H9 (cell line): ENCODE measurements at regions not wholly inside any gene's neighbourhood (a gene's known extent, or its start where the extent isn't known, plus 50 kb on each side); places are given as distances from the start of the nearest gene placed in this dataset.

Experiments
- DNase-seq: peaks from one replicate; pipeline ENCODE4 v3.0.0-alpha.2; 2017
- H2AFZ ChIP-seq: one replicate; pipeline ENCODE4 v1.6.1; 2013; ENCODE audit warnings: mild to moderate bottlenecking, low read length, control low read depth, moderate library complexity
- H2AK5ac ChIP-seq: 2 replicates; pipeline ENCODE4 v1.6.1; 2013; ENCODE audit warnings: low read length, control low read depth, mixed read lengths; ENCODE audit not compliant: insufficient read length
- H2BK120ac ChIP-seq: one replicate; pipeline ENCODE4 v1.6.1; 2013; ENCODE audit warnings: low read depth, mild to moderate bottlenecking, low read length, control low read depth, inconsistent platforms; ENCODE audit not compliant: poor library complexity, severe bottlenecking
- H2BK12ac ChIP-seq: 2 replicates; pipeline ENCODE4 v1.6.1; 2013; ENCODE audit warnings: low read length, control low read depth, mixed read lengths, low read depth; ENCODE audit not compliant: insufficient read length
- H2BK15ac ChIP-seq: 2 replicates; pipeline ENCODE4 v1.6.1; 2013; ENCODE audit warnings: low read depth, low read length, control low read depth
- H2BK20ac ChIP-seq: one replicate; pipeline ENCODE4 v1.6.1; 2013; ENCODE audit warnings: low read depth, mild to moderate bottlenecking, low read length, control low read depth, inconsistent platforms; ENCODE audit not compliant: poor library complexity, severe bottlenecking
- H2BK5ac ChIP-seq: 2 replicates; pipeline ENCODE4 v1.6.1; 2013; ENCODE audit warnings: low read length, control low read depth, mixed read lengths; ENCODE audit not compliant: insufficient read length
- H3K14ac ChIP-seq: 2 replicates; pipeline ENCODE4 v1.6.1; 2013; ENCODE audit warnings: low read length, control low read depth; ENCODE audit not compliant: insufficient read depth
- H3K18ac ChIP-seq: 2 replicates; pipeline ENCODE4 v1.6.1; 2013; ENCODE audit warnings: low read depth, mild to moderate bottlenecking, mixed read lengths, low read length, control low read depth; ENCODE audit not compliant: insufficient read length
- H3K23ac ChIP-seq: 2 replicates; pipeline ENCODE4 v1.6.1; 2013; ENCODE audit warnings: low read length, control low read depth, mixed read lengths, low read depth; ENCODE audit not compliant: insufficient read length
- H3K23me2 ChIP-seq: 2 replicates; pipeline ENCODE4 v1.6.1; 2013; ENCODE audit warnings: low read depth, mild to moderate bottlenecking, mixed read lengths, low read length, control low read depth; ENCODE audit not compliant: insufficient read length, poor library complexity, severe bottlenecking
- H3K27ac ChIP-seq: 2 replicates; pipeline ENCODE4 v1.5.1; 2013; ENCODE audit warnings: low read length, control low read depth, mixed read lengths, low read depth; ENCODE audit not compliant: insufficient read length
- H3K27me3 ChIP-seq: 2 replicates; pipeline ENCODE4 v1.6.1; 2013; ENCODE audit warnings: low read length, control low read depth, inconsistent platforms; ENCODE audit not compliant: insufficient read depth
- H3K4ac ChIP-seq: 2 replicates; pipeline ENCODE4 v1.6.1; 2013; ENCODE audit warnings: low read depth, mild to moderate bottlenecking, control low read depth, inconsistent platforms, low read length, moderate library complexity
- H3K4me1 ChIP-seq: 2 replicates; pipeline ENCODE4 v1.6.1; 2013; ENCODE audit warnings: low read length, control low read depth, inconsistent platforms; ENCODE audit not compliant: insufficient read depth
- H3K4me2 ChIP-seq: 2 replicates; pipeline ENCODE4 v1.6.1; 2013; ENCODE audit warnings: low read length, control low read depth, mixed read lengths; ENCODE audit not compliant: insufficient read length, insufficient read depth
- H3K56ac ChIP-seq: 2 replicates; pipeline ENCODE4 v1.6.1; 2013; ENCODE audit warnings: low read depth, mild to moderate bottlenecking, mixed read lengths, low read length, control low read depth; ENCODE audit not compliant: insufficient read length
- H3K79me1 ChIP-seq: 2 replicates; pipeline ENCODE4 v1.6.1; 2013; ENCODE audit warnings: low read depth, mild to moderate bottlenecking, moderate library complexity, low read length, control low read depth, inconsistent platforms; ENCODE audit not compliant: insufficient read depth, poor library complexity, severe bottlenecking
- H3K79me2 ChIP-seq: 2 replicates; pipeline ENCODE4 v1.6.1; 2013; ENCODE audit warnings: low read length, control low read depth, inconsistent platforms; ENCODE audit not compliant: insufficient read depth
- H3K9ac ChIP-seq: 2 replicates; pipeline ENCODE4 v1.6.1; 2013; ENCODE audit warnings: low read length, control low read depth, mixed read lengths; ENCODE audit not compliant: insufficient read length; ENCODE audit errors: extremely low read depth
- H3K9me3 ChIP-seq: one replicate; pipeline ENCODE4 v1.6.1; 2013; ENCODE audit warnings: low read depth, low read length, inconsistent platforms; ENCODE audit not compliant: control insufficient read depth
- H3T11ph ChIP-seq: one replicate; pipeline ENCODE4 v1.6.1; 2013; ENCODE audit warnings: mild to moderate bottlenecking, low read length, control low read depth, inconsistent platforms
- H4K20me1 ChIP-seq: one replicate; pipeline ENCODE4 v1.6.1; 2013; ENCODE audit not compliant: control insufficient read depth, insufficient read length, insufficient read depth
- H4K5ac ChIP-seq: 2 replicates; pipeline ENCODE4 v1.6.1; 2013; ENCODE audit warnings: low read depth, mild to moderate bottlenecking, mixed read lengths, low read length, control low read depth; ENCODE audit not compliant: insufficient read length
- H4K8ac ChIP-seq: replicated peaks from 2 replicates; pipeline ENCODE4 v1.6.1; 2013; ENCODE audit warnings: low read length, control low read depth, mixed read lengths, low read depth; ENCODE audit not compliant: insufficient read length
- H4K91ac ChIP-seq: 2 replicates; pipeline ENCODE4 v1.6.1; 2013; ENCODE audit warnings: low read depth, mild to moderate bottlenecking, moderate library complexity, mixed read lengths, low read length, control low read depth; ENCODE audit not compliant: insufficient read length
- H3K27ac Mint-ChIP-seq, 3 experiments: 2 replicates in 2 of 3; 3 replicates in 1 of 3; pipeline ENCODE4 v1.8.0; 2020 to 2021; ENCODE audit warnings: mixed read lengths in 3 of 3, mild to moderate bottlenecking in 1 of 3, moderate library complexity in 1 of 3
- H3K27me3 Mint-ChIP-seq: 2 replicates; pipeline ENCODE4 v1.8.0; 2021; ENCODE audit warnings: low read depth, mild to moderate bottlenecking, moderate library complexity, mixed read lengths
- H3K36me3 Mint-ChIP-seq, 3 experiments: 2 replicates in 2 of 3; 3 replicates in 1 of 3; pipeline ENCODE4 v1.8.0; 2020 to 2021; ENCODE audit warnings: low read depth in 3 of 3, mixed read lengths in 3 of 3; ENCODE audit not compliant: insufficient read depth in 1 of 3
- H3K4me1 Mint-ChIP-seq, 2 experiments: 2 replicates each; pipeline ENCODE4 v1.8.0; 2020; ENCODE audit warnings: mixed read lengths in 2 of 2
- H3K4me3 Mint-ChIP-seq, 2 experiments: 2 replicates in 1 of 2; 3 replicates in 1 of 2; pipeline ENCODE4 v1.8.0; 2020 to 2021; ENCODE audit warnings: mild to moderate bottlenecking in 2 of 2, mixed read lengths in 2 of 2, moderate library complexity in 1 of 2
- H3K9me3 Mint-ChIP-seq, 2 experiments: 2 replicates in 1 of 2; 3 replicates in 1 of 2; pipeline ENCODE4 v1.8.0; 2020; ENCODE audit warnings: mild to moderate bottlenecking in 2 of 2, mixed read lengths in 2 of 2, moderate library complexity in 1 of 2
- CTCF ChIP-seq: fragments of 200-600 bp; sonication (generic); conservative IDR thresholded peaks from 3 replicates; pipeline ENCODE4 v1.8.0; 2021; ENCODE audit warnings: antibody characterized with exemption, mild to moderate bottlenecking
- WGBS: extraction: QIAGEN DNeasy Blood & Tissue Kit; methylation state at CpG from one replicate; pipeline ENCODE4 v1.1.7; 2013; ENCODE audit warnings: missing lambda C conversion rate, low lambda C conversion rate, mixed read lengths; ENCODE audit not compliant: insufficient read length; ENCODE audit errors: extremely low coverage; 5-methylcytosine and 5-hydroxymethylcytosine counted together

- DNase-seq, result no peak
These were observed 238.0 kb upstream of the TBL1XR1 start for GRCh38 chr3:177435301-177435700.

More at GRCh38 chr3:177435301-177435700, 238.0 kb upstream of the TBL1XR1 start:
- Histone ChIP-seq H3K4ac (no peak overlapping the region), H3T11ph (no peak overlapping the region), H2BK12ac (no peak overlapping the region), H3K14ac (no peak overlapping the region), H2BK5ac (no peak overlapping the region), H3K18ac (no peak overlapping the region), H2BK15ac (no peak overlapping the region), H3K9me3 (no peaks in the 10 kb centered on the region), H4K8ac (no peak overlapping the region), H4K20me1 (no peaks in the 10 kb centered on the region), H3K27ac (no peak overlapping the region), H2BK20ac (no peak overlapping the region), H2AK5ac (no peak overlapping the region), H3K79me1 (no peaks in the 10 kb centered on the region), H3K27me3 (no peaks in the 10 kb centered on the region), H2BK120ac (no peak overlapping the region), H3K4me2 (no peak overlapping the region), H3K4me1 (peaks cover 3% of the 10 kb centered on the region; the same call in 1 of the 2 replicates), H3K79me2 (no peaks in the 10 kb centered on the region), H3K23ac (no peak overlapping the region), H2AFZ (no peak overlapping the region), H3K9ac (no peak overlapping the region), H3K23me2 (no peaks in the 10 kb centered on the region), H3K56ac (no peak overlapping the region), H4K5ac (no peak overlapping the region), H4K91ac (no peak overlapping the region)
- H3K27me3 Mint-ChIP-seq, result no peaks in the 10 kb centered on the region
- peaks cover 0 to 4% of the 10 kb centered on the region in 2 experiments; a peak in 1 of 5 replicates for H3K9me3 Mint-ChIP-seq
- TF ChIP-seq CTCF, result no peak
- no peaks in the 10 kb centered on the region for H3K36me3 Mint-ChIP-seq
- H3K4me3 Mint-ChIP-seq, result no peak overlapping the region
- H3K4me1 Mint-ChIP-seq, result peaks cover 18 to 22% of the 10 kb centered on the region in 2 experiments
- no CpG with 5 or more reads among the region's 3 CpGs for WGBS
- H3K27ac Mint-ChIP-seq, result no peak overlapping the region
